EL (cell line): ENCODE measurements at regions not wholly inside any gene's neighbourhood (a gene's known extent, or its start where the extent isn't known, plus 50 kb on each side); places are given as distances from the start of the nearest gene placed in this dataset.
"Not testable (repeated sequence)": the region's sequence is repeated elsewhere in the genome, so short reads cannot be mapped to it uniquely, and the experiment has no call there.

Experiments
- DNase-seq: peaks from one replicate; pipeline ENCODE4 v3.0.0-alpha.2; 2016

DNA sequence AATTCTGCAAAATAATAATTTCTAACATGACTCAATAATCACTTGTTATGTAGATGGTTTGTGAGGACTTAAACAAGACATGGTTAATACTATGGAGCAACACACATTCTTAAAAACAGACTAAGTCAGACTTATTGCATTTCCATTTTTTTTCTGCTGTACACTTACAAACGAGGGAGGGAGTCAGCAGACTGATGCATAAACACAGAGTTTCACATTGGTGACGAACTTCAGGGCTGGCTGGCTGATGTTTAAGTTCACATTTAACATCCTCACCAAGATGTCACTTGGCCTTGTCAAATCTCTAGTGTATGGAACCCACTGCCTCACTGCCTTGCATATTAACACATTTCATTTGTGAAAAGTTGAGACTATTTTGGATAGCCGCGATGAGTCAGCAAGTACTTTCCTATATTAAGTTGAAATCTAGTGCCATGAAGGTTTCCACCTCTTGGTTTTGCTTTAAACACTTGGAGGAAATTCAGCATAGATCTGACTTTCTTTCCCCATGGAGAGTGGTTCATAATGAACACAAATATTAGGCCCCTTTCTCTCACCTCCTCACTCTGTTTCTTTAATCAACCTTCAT lies 337.5 kb upstream of the RUNX1 start:
- no peak for DNase-seq

DNA sequence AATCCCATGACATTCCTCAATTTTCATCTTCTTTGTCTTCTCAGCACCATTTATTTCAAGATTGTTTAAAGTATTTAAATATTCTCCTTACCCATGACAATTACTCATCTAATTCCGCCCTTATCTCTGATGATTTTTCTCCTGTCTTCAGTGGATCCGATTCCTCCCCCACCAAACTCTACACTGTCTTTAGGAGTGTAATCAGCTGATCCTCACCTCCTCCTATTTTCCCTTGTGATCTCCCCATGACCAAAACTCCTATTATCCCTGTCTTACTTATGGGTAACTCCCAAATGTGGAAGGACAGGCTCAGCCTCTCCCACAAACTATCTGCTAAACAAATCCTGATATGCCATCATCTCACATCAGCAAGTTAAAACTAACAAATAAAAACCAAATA lies 335.3 kb upstream of the RUNX1 start:
- no peak for DNase-seq

DNA sequence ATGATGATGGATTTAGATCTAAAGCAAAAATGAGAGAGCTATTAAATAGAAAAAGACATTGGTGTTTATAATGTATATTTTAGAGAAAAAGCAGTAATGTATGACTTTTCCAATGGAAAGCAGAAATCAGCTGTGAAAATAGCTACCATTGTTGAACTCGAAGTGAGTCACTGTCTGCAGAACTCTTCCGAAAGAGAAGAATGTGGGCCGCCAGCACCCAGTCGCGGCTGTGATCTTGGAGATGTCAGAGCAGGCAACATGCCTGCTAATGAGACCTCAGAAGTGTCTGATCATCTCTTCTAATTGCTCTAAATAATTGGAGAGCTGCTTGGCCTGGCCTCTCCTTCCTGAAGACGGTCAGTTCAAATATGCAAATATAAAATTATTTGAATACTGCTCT lies 333.6 kb upstream of the RUNX1 start:
- DNase-seq, result no peak

DNA sequence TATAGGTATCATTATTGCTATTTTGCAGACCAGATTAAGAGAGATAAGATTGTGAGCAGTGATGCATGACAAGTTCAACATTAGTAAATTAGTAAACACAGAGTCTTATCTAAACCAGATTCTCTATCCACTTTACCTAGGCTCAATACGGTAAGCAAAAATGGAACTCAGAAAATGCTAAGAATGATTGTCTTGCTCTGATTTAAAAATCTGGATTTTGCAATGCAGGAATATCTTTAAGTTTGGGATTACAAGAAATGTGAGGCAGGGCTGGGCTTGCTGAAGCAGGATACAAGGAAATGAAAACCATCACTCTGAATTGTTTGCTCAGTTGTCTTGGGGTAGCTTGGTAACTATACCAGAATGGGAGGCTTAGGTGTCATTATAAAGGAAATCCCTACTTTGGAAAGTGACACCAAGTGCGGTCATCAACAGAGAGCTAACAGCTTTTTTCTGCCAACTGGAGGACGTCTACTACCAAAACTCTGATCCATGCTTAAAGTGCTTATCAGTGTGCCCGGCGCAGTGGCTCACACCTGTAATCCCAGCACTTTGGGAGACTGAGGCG lies 332.7 kb upstream of the RUNX1 start:
- DNase-seq, result no peak

DNA sequence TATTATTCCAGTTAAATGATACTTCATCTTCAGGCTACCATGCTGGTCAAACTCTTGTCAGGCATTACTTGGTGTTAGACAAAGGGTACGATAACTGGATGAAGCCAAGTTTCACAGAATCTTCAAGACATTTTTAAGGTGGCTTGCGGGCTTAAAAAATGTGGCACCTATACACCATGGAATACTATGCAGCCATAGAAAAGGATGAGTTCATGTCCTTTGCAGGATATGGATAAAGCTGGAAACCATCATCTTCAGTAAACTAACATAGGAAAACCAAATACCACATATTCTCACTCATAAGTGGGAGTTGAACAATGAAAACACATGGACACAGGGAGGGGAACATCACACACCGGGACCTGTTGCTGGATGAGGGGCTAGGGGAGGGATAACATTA lies 331.2 kb upstream of the RUNX1 start:
- not testable (repeated sequence) for DNase-seq

DNA sequence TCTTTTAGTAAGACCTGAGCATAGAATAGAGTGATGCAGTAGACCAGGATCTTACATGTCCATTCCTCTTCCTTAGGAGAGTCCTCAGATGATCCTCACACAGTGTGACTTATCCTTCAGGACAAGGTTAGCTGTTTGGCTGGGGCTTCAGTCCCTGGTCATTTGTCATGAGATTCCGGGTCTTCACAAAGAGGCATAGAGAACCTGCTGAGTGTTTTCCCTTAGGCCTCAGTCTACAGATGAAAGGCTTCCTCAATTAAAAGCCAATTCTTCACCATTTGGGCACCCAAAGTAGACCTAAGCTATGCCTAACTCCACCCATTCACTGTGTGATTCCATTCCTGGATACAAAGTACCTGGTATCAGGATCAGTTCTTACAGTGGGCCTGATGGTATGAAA lies 329.8 kb upstream of the RUNX1 start:
- no peak for DNase-seq

DNA sequence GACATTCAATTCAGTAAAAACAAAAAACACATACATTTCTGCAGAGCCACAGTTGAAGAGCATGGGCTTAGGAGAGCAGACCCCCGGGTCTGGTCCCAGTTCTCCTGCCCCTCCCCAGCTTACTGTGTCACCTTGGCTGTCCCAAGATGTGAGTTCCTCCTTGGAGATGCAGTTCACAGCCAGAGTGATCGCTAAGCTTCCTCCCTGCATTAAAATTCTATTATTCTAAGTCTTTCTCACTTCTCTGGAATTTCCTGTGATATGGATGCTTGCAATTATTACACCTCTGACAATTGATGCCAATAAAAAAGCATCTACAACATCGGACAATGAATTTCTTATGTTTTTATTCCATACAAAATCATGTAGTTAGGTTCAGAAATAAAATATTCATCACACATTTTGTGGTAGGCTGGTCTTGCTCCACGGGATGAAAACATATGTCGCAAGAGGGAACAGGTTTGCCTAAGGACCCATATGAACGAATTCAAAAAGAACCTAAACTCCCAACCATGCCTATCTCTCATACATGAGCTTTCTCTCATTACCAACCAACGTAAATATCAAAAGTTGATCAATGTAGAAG lies 328.5 kb upstream of the RUNX1 start:
- DNase-seq, result peak; percentile 55

DNA sequence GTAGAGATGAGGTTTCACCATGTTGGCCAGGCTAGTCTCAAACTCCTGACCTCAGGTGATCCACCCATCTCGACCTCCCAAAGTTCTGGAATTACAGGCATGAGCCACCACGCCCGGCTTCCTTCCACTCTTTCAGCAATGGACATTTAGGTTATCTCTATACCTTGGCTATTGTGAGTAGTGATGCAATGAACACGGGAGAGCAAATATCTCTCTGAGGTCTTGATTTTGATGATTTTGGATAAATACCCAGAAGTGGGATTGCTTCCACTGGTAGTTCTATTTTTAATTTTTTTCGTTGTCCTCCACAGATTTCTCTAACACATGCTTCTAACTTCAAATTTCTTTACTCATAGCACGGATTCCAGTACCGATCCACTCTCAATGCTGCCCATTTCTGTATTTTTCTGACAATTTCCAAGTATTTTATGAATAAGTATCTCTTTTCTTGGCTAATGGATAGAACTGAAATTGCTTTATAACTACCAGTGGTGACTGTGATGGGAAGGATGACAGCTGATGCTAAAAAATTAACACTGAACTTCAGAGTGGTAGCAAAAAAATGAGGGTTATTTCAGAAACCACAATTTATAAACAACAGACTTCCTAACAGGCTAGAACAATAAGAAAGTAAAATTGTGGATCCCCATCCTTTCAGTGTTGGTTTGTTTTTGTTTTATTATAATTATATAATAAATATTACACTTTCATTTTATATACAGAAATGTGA lies 327.5 kb upstream of the RUNX1 start:
- DNase-seq, result no peak

DNA sequence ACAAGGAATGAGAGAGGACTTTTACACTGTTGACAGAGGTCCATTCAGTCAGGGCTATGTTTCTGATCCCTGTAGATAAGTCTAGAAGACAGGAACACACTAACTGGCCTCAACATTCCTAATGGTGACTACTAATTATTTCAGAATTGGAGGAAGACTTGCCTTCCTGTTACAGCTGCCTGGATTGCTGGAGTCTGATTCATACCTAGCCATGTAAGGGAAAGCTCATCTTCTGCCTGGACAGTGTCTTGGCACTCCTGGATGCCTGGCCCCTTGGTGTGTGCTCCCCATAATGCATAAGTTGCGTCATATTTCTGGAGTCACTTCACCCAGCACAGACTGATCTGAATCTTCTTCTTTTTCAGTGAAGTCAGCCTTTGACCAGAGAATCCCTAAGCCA lies 326.0 kb upstream of the RUNX1 start:
- peak; percentile 96 for DNase-seq

DNA sequence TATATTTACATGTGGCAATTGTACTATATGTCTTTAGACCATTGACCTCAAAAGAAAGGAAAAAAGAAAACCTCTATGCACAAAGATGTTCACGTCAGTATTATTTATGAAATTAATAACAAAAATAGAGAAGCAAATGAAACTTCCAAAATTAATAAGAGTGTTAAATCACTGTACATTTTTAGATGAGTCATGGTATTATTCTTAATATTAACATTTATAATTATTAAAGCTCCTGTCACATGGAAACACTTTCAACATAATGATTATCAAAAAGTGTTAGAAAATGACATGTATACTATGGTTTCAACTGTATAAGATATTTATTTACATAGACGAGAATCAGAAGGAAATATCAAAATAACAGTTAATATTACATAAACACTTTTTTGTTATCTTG lies 324.9 kb upstream of the RUNX1 start:
- no peak for DNase-seq

DNA sequence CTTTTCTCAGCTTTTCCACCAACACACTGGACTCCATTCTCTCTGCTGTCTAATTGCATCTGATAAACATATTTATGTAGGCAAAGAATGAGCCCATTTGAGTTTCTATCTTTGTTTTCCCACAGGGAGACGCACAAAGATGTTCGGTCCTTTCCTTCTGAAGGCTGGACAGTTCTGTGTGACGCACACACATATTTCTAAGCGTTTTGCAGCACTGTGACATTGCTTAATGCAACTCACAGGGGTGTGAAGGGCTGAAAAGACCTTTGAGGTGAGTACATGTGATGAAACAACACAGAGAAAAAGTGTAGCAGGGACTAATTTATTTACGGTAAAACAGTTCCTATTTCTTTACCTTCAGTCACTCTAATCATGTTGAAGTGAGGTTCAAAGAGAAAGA lies 323.1 kb upstream of the RUNX1 start:
- no peak for DNase-seq

DNA sequence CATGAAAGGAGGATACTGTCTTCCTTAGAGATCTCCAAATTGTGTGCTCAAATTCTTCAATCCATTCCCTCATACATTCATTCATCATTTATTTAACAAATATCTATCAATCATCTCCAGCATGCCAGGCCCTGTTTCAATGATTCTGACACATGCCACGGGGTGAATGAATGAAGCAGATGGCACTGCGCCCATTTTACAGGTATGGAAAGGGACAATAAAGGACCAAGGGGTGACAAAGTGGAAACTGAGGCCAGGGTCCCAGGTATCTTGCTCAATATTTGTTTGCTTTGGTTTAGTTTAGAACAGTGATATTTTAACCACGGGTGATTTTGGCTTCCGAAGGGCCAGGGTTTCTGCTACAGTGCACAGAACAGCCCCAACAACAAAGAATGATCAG lies 321.6 kb upstream of the RUNX1 start:
- DNase-seq, result no peak

DNA sequence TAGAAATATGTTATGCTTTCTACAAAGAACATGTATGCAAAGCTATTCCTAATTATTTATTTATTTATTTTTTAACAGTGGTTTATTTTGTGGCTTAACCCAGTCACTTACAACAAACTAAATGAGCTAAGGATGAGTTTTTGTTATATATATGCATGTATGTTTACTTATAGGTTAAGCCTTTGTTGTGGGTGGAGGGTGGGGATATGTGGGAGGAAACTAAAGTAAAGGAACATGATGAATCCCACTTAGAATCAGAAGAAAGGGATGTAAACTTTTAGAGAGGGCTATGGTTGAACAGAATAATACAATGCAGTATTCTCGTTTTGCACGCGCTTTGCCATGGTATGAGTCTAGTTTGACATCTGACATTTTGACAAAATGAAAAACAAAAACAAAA lies 321.0 kb upstream of the RUNX1 start:
- DNase-seq, result no peak

DNA sequence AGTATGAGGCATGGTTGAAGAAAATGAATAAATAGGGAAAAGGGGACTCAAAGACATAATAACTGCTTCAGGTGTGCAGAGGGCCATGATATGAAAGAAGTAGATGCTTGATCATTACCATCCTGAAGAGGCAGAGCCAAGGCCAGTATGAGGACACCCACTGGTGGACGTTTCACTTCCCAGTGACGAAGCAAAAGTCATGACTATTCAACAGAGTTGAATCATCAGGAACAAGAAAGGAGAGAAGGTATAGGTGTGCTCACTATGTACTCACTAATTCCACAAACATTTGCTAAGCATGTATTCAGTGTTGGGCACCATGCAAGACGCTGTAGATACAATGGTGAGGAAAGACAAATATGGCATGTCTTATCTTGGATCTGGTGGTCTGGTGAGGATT lies 319.2 kb upstream of the RUNX1 start:
- no peak for DNase-seq

DNA sequence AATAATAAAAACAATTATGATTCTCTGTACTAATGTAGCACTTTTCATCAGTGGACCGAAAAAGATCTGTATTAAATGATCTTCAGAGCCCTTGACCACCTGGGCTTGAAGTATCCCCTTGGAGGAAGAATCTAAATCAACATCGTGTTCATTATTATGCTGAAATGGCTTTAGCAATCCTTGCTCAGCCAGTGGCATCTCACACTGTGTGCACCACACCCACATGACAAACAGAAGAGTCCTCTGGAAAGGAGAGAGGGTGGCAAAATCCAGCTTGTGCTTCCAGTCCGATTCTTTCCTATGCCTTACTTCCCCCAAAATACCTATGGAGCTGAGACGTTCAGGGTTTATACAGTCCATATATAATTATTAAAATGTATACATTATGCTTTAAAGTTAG lies 318.5 kb upstream of the RUNX1 start:
- no peak for DNase-seq

DNA sequence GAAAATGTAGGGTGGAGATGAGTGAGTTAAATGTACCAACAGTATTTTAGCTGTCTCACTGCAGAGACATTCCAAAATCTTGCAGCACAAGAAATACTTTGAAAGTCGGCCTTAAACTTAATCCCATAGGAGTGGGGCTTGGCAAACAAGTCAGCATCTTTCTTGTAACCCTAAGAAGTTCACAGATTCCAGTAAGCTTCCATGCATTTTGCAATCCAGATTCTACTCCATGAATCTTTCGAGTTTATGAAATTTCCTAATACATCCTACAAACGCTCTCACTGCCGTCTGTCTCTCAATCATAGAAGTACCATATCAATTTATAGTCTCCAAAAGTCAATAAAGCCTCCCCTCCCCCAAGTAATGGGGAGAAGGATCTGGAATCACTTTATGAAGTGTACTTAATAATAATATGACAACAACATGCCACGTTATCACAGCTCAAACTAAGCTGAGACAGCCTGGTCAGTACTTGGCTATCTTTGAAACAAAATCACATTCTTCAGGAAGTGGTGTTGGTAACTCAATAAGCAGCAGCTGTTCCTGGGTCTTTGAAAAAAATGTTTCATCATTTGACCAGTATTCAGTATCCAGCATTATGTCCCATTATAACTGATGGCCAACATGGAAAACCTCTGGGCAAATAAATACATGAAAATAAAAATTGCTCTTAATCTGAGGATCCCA lies 317.4 kb upstream of the RUNX1 start:
- DNase-seq, result no peak

DNA sequence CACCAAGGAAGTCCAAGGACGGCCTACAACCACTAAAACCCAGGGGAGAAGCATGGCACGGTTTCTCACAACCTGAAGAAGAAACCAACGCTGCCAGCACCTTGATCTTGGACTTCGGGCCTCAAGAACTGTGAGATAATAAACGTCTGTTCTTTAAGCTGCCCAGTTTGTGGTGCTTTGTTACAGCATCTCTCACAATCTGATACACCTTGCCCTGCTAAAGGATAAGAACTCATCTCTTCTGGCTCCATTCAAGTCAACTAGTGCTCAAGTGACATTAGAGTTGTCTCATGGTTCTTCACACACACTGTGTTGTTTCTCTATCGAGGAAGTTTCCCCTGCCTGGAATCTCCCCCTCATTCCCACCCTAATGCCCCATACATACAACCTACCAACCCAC lies 314.4 kb upstream of the RUNX1 start:
- DNase-seq, result no peak

DNA sequence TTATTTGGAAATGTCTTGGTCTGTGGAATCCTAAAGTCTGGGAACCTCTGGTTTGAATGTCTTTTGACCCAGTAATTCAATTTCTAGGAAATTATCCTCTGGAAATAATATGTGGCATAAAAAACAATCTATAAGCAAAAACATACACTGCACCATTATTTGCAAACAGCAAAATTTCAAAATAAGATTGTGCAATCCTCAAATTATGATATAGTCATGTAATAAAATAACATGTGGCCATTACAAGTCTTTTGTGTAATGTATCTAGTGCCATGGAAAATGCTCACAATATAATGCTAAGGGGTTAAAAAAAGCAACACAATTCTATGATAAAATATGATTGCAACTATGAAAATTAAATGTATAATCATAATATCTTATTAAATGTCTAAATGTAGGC lies 312.9 kb upstream of the RUNX1 start:
- DNase-seq, result no peak

DNA sequence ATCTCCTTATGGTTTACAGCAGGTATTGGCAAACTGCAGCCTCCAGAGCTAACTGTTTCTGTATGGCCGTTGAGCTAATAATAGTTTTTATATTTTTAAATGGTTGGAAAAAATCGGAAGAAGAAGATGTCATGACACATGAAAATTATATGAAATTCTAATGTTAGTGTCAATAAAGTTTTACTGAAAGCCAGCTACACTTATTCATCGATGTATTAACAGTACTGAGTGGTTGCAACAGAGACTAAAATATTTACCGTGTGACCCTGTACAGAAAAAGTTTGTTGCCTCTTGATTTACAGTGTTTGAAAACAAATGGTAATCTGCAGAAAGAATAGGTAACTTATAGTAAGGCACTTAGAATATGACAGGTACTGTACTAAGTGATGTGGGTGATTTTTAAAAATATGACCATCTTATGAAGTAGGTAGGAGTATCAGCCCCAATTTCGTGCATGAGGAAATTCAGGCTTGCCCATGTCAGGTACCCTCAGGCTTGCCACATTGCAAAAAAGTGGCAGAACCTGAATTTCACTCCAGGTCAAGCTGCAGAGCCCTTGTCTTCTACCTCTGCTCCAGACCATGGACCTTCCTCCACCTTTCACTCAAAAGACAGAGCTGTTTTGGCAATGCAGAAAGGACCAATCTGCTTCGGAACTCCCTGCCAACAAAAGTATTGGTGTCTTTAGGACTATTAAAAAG lies 311.9 kb upstream of the RUNX1 start:
- no peak for DNase-seq

DNA sequence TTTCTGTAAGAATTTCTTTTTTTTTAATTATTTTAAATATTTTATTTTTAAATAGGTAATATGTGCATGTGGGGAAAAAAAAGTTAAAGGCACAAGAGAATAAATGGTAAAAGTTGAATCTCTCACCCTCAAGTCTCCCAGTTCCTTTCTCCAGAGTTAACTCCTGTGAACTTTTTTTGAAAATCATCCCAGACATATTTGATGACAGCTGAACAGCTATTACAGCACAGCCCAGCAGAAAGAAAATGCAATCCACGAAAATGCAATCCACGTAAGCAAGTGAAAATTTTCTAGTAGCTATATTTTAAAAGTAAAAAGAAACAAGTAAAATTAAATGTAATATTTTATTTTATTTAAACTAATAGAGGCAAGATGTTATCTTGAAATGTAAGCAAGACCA lies 310.0 kb upstream of the RUNX1 start:
- DNase-seq, result no peak

DNA sequence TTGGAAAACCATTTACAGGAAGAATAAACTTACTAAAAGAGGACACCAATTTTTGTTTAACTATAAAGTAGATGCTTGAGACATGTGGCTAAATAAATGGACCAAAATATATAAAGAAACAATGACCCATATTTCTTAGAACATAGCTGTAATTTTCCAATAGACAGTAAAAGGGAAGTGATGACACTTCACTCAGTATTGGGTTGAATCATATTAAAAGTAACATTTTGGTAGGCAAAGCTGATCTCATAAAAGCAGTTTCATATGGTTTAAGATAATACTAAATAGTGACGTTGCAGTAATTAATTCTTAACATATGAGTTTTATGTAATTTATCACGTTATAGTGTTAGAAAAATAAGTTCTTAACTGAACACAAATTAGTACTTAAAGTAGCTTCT lies 308.9 kb upstream of the RUNX1 start:
- no peak for DNase-seq

DNA sequence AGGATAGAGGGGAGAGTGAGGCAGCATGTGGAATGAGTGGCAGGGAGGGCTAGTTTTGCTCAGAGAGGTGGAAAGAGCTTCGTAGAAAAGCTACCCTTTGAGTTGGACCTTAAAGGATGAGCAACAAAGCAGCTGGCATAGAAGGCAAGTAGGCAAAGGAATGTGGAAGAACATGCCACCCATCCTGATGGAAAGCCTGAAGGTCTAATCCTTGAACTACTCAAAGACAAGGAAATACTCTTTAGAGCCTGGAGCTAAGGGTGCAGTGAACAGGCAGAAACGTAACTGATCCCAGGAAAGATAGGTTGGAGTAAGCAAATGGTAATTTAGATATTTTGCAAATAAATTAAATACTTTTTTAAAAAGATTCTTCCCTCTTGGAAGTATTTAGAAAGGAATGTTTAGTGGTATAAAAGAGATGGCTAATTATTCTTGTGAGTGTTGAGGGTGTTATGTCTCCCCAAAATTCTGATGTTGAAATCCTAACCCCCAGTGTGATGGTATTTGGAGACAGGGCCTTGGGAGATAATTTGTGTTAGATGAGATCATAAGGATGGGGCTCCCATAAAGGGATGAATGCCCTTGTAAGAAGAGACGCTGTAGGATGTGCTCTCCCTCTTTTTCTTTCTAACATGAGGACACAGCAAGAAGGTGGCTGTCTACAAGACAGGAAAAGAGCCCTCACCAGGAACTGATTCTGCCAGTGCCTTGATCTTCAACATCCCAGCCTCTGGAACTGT lies 308.1 kb upstream of the RUNX1 start:
- DNase-seq, result no peak

DNA sequence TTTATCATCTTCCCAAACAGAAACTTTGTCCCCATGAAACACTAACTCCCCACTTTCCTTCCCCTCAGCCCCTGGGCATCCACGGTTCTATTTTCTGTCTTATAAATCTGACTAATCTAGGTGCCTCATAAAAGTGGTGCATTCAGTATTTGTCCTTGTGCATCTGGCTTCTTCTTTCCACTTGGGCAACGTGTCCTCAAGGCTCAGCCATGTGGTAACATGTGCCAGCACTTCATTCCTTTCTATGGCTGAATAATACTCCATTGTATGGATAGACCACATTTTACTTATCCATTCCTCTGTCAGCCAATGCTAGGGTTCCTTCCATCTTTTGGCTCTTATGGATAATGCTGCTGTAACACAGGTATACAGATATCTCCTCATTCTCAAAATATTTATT lies 305.0 kb upstream of the RUNX1 start:
- no peak for DNase-seq
